Large intestine (tissue), 3 donors: ENCODE measurements at regions not wholly inside any gene's neighbourhood (a gene's known extent, or its start where the extent isn't known, plus 50 kb on each side); places are given as distances from the start of the nearest gene placed in this dataset.
A peak's percentile ranks its signal among the peaks of the same experiment; 100 is the strongest.
"Not testable (repeated sequence)": the region's sequence is repeated elsewhere in the genome, so short reads cannot be mapped to it uniquely, and the experiment has no call there.

Source experiments
- DNase-seq, 2 donors: peaks; one replicate each; pipeline versions ENCODE4 v3.0.0 to v3.0.0-alpha.2; 2013
- H3K27ac ChIP-seq: one replicate; pipeline ENCODE4 v1.5.1; 2013; ENCODE audit warnings: low read length
- H3K27me3 ChIP-seq: 2 replicates; pipeline ENCODE4 v1.6.1; 2013; ENCODE audit warnings: low read length; ENCODE audit not compliant: control insufficient read depth, insufficient read depth
- H3K36me3 ChIP-seq: 2 replicates; pipeline ENCODE4 v1.6.1; 2013; ENCODE audit warnings: low read length; ENCODE audit not compliant: control insufficient read depth, insufficient read depth
- H3K4me1 ChIP-seq: one replicate; pipeline ENCODE4 v1.6.1; 2013; ENCODE audit warnings: low read length; ENCODE audit not compliant: control insufficient read depth, insufficient read depth
- H3K4me3 ChIP-seq: one replicate; pipeline ENCODE4 v1.5.1; 2013; ENCODE audit warnings: low read length
- H3K9me3 ChIP-seq: one replicate; pipeline ENCODE4 v1.6.1; 2013; ENCODE audit warnings: mild to moderate bottlenecking, low read depth, low read length, moderate library complexity; ENCODE audit not compliant: control insufficient read depth
- WGBS: methylation state at CpG from one replicate; pipeline ENCODE4 v1.1.5; 2013; ENCODE audit warnings: low lambda C conversion rate; ENCODE audit not compliant: insufficient coverage; 5-methylcytosine and 5-hydroxymethylcytosine counted together

GRCh38 chr20:29430531-29430930 is 1826.9 kb upstream of the DEFB115 start:
- H3K4me3 ChIP-seq: no peak overlapping the region
- H3K27me3 ChIP-seq: no peaks in the 10 kb centered on the region
- no peaks in the 10 kb centered on the region for H3K4me1 ChIP-seq
- H3K9me3 ChIP-seq: peaks cover 16% of the 10 kb centered on the region
- no CpG with 5 or more reads among the region's 43 CpGs for WGBS
- DNase-seq: no peak
- no peak overlapping the region for H3K27ac ChIP-seq
- H3K36me3 ChIP-seq: no peaks in the 10 kb centered on the region

- H3K27me3 ChIP-seq, H3K36me3 ChIP-seq, H3K4me3 ChIP-seq, H3K27ac ChIP-seq, DNase-seq, H3K4me1 ChIP-seq, H3K9me3 ChIP-seq: not testable (repeated sequence)
- no CpG with 5 or more reads among the region's 3 CpGs for WGBS
These were observed 1816.7 kb upstream of the DEFB115 start for GRCh38 chr20:29440721-29441120.

GRCh38 chr20:29443206-29443781 is 1814.2 kb upstream of the DEFB115 start:
- not testable (repeated sequence) for H3K4me3 ChIP-seq, H3K9me3 ChIP-seq, H3K4me1 ChIP-seq, H3K27ac ChIP-seq, H3K36me3 ChIP-seq, H3K27me3 ChIP-seq
- peak in 1 of 2 donors; percentile 26 for DNase-seq
- WGBS: no CpG with 5 or more reads among the region's 7 CpGs

- Histone ChIP-seq H3K9me3 (peaks cover 12% of the 10 kb centered on the region), H3K27me3 (no peaks in the 10 kb centered on the region)
- no peak for DNase-seq
These were observed 1813.6 kb upstream of the DEFB115 start for GRCh38 chr20:29443819-29444218.

GRCh38 chr20:29445050-29445907 is 1812.2 kb upstream of the DEFB115 start:
- not testable (repeated sequence) for H3K27me3 ChIP-seq, H3K4me3 ChIP-seq, H3K27ac ChIP-seq, H3K4me1 ChIP-seq, H3K36me3 ChIP-seq
- no CpG with 5 or more reads among the region's 28 CpGs for WGBS
- peak; percentile 16 to 75 for DNase-seq
- peaks cover 15% of the 10 kb centered on the region for H3K9me3 ChIP-seq

More at GRCh38 chr20:29443819-29444218, 1813.6 kb upstream of the DEFB115 start:
- Histone ChIP-seq H3K36me3 (no peaks in the 10 kb centered on the region), H3K27ac (no peak overlapping the region), H3K4me1 (no peaks in the 10 kb centered on the region), H3K4me3 (no peak overlapping the region)
- WGBS: 45% methylated on average over 2 of the region's 3 CpGs

- H3K27me3 ChIP-seq, H3K36me3 ChIP-seq, H3K27ac ChIP-seq, H3K4me1 ChIP-seq, DNase-seq, H3K4me3 ChIP-seq: not testable (repeated sequence)
- WGBS: no CpG with 5 or more reads among the region's 52 CpGs
- peaks cover 19% of the 10 kb centered on the region for H3K9me3 ChIP-seq
These were observed 1809.7 kb upstream of the DEFB115 start for GRCh38 chr20:29447517-29448484.

- peaks cover 19% of the 10 kb centered on the region for H3K9me3 ChIP-seq
- no peaks in the 10 kb centered on the region for H3K4me1 ChIP-seq
- no peaks in the 10 kb centered on the region for H3K27me3 ChIP-seq
- no peaks in the 10 kb centered on the region for H3K36me3 ChIP-seq
- no peak overlapping the region for H3K4me3 ChIP-seq
- no peak for DNase-seq
- WGBS: no CpG with 5 or more reads among the region's 23 CpGs
- no peak overlapping the region for H3K27ac ChIP-seq
These were observed 1808.5 kb upstream of the DEFB115 start for GRCh38 chr20:29448806-29449470.

GRCh38 chr20:29452186-29452585 is 1805.3 kb upstream of the DEFB115 start:
- Histone ChIP-seq H3K4me3 (no peak overlapping the region), H3K36me3 (no peaks in the 10 kb centered on the region), H3K9me3 (peaks cover 19% of the 10 kb centered on the region), H3K4me1 (no peaks in the 10 kb centered on the region), H3K27me3 (no peaks in the 10 kb centered on the region), H3K27ac (no peak overlapping the region)
- no peak for DNase-seq
- WGBS: no CpG with 5 or more reads among the region's 8 CpGs

GRCh38 chr20:29456987-29457693 is 1800.3 kb upstream of the DEFB115 start:
- H3K4me1 ChIP-seq, H3K36me3 ChIP-seq, H3K27ac ChIP-seq, H3K27me3 ChIP-seq, DNase-seq, H3K9me3 ChIP-seq, H3K4me3 ChIP-seq: not testable (repeated sequence)
- no CpG with 5 or more reads among the region's 7 CpGs for WGBS
